ENCODE measurements at regions not wholly inside any gene's neighbourhood (a gene's known extent, or its start where the extent isn't known, plus 50 kb on each side); places are given as distances from the start of the nearest gene placed in this dataset.
"Not testable (repeated sequence)": the region's sequence is repeated elsewhere in the genome, so short reads cannot be mapped to it uniquely, and the experiment has no call there.

- TF ChIP-seq CTCF (conservative IDR thresholded peaks at IDR 0.05 in 1 of 2, IDR thresholded peaks at IDR 0.05 in 1 of 2; ENCODE audit: extremely low read depth in 1 of 2, insufficient read depth in 1 of 2, low read depth in 1 of 2, low read length in 2 of 2); EZH2 (IDR thresholded peaks at IDR 0.05; ENCODE audit: borderline replicate concordance, low read length): not testable (repeated sequence)
These were observed 1643.9 kb upstream of the ADGRL3 start for GRCh38 chr4:59556191-59556590.

Measured in mammary epithelial cell (primary cell).